Right renal cortex interstitium (tissue), 3 donors: ENCODE measurements at regions not wholly inside any gene's neighbourhood (a gene's known extent, or its start where the extent isn't known, plus 50 kb on each side); places are given as distances from the start of the nearest gene placed in this dataset.
"Not testable (repeated sequence)": the region's sequence is repeated elsewhere in the genome, so short reads cannot be mapped to it uniquely, and the experiment has no call there.

ENCODE experiments used
- DNase-seq, 3 donors: peaks; one replicate each; pipeline ENCODE4 v3.0.0-alpha.2; 2013; ENCODE audit warnings: low read depth in 3 of 3, low spot score in 2 of 3

- no peak for DNase-seq
These were observed 51.8 kb upstream of the AGR3 start for GRCh38 chr7:16933296-16934279.

- no peak for DNase-seq
These were observed 53.0 kb upstream of the AGR3 start for GRCh38 chr7:16934722-16935340.

- DNase-seq = no peak
These were observed 53.6 kb upstream of the AGR3 start for GRCh38 chr7:16935341-16935735.

- no peak for DNase-seq
These were observed 55.0 kb upstream of the AGR3 start for GRCh38 chr7:16936626-16937422.

GRCh38 chr7:16939161-16939560, 57.4 kb upstream of the AGR3 start:
- DNase-seq = no peak

GRCh38 chr7:16940776-16941175, 59.0 kb upstream of the AGR3 start:
- no peak for DNase-seq

- DNase-seq = no peak
These were observed 61.2 kb upstream of the AGR3 start for GRCh38 chr7:16942929-16943509.

GRCh38 chr7:16944936-16945335, 63.2 kb upstream of the AGR3 start:
- DNase-seq = no peak

- no peak for DNase-seq
These were observed 63.6 kb upstream of the AGR3 start for GRCh38 chr7:16945372-16945771.

- DNase-seq = not testable (repeated sequence)
These were observed 66.3 kb upstream of the AGR3 start for GRCh38 chr7:16948110-16948509.

- DNase-seq = no peak
These were observed 69.8 kb upstream of the AGR3 start for GRCh38 chr7:16951483-16952080.

GRCh38 chr7:16954321-16954720, 72.5 kb upstream of the AGR3 start:
- DNase-seq = no peak

- no peak for DNase-seq
These were observed 76.9 kb upstream of the AGR3 start for GRCh38 chr7:16958724-16959123.

GRCh38 chr7:16960337-16960965, 78.7 kb upstream of the AGR3 start:
- no peak for DNase-seq

- no peak for DNase-seq
These were observed 79.9 kb upstream of the AGR3 start for GRCh38 chr7:16961641-16962040.

GRCh38 chr7:16963044-16963443, 81.3 kb upstream of the AGR3 start:
- DNase-seq = no peak

- DNase-seq = not testable (repeated sequence)
These were observed 83.9 kb upstream of the AGR3 start for GRCh38 chr7:16965697-16966096.

- DNase-seq = no peak
These were observed 85.6 kb upstream of the AGR3 start for GRCh38 chr7:16967300-16967811.

- no peak for DNase-seq
These were observed 89.1 kb upstream of the AGR3 start for GRCh38 chr7:16970732-16971482.
